Right ventricle myocardium inferior (tissue), 1 donor: ENCODE measurements at regions not wholly inside any gene's neighbourhood (a gene's known extent, or its start where the extent isn't known, plus 50 kb on each side); places are given as distances from the start of the nearest gene placed in this dataset.

Experiments used
- ATAC-seq: fragments of 200-7000 bp; cut with Tn5 transposase; one replicate; pipeline ENCODE4 v1.9.1; 2020; ENCODE audit warnings: mild to moderate bottlenecking, moderate library complexity
- DNase-seq: peaks from one replicate; pipeline ENCODE4 v3.0.0; 2021; ENCODE audit errors: missing footprints
- intact Hi-C: fragments of 100-400 bp; cut with DNase I; formaldehyde crosslinking; loops from one replicate; pipeline ENCODE4 v1.11.0; 2022
- donor health status: DM: no; HTN: yes; CAD: no; lungs with severe emphysema.

DNA sequence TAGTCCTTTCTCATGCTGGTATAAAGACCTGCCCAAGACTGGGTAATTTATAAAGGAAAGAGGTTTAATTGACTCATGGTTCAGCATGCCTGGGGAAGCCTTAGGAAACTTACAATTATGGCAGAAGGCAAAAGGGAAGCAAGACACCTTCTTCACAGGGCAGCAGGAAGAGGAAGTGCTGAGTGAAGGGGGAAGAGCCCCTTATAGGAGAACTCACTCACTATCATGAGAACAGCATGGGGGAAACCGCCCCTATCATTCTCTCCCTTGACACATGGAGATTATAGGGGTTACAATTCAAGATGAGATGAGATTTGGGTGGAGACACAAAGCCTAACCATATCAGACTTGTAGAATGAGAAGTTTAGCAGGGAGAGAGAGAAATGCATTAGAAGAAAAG lies 373.3 kb upstream of the DIAPH2 start:
- ATAC-seq = no peak

DNA sequence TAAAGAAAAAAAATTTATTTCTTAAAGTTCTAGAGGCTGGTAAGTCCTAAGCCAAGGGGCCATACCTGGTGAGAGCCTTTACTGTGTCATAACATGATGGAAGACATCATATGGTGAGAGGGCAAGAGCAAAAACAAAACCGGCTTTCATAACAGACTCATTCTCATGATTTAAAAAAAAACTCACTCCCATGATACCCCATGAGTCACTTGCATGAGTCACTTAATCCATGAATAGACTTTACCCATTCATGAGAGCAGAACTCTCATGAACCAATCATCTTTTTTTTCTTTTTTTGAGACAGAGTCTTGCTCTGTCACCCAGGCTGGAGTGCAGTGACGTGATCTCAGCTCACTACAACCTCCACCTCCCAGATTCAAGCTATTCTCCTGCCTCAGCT lies 369.7 kb upstream of the DIAPH2 start:
- ATAC-seq (no peak), DNase-seq (no peak)
- intact Hi-C loops = no loop called here

More for the DNA sequence above, 373.3 kb upstream of the DIAPH2 start:
- intact Hi-C loops = no loop called here
- no peak for DNase-seq

DNA sequence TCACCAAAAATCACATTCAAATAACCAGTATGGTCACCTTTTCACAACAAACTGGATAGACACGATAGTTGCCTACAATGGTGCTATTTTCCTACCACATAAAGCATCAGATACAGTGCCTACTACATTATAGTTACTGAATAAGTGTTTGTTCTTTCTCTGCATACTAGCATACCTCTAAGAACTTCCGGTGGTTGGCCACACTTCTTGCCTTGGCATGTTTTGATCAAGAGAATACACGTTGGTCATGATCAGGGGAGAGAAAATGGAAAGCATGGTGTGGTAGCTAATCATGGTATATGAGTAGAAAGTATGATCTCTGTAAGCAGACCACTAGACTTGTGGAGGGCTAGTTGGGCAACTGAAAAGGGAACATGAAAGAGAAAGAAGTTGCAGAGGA lies 322.8 kb upstream of the DIAPH2 start:
- DNase-seq = no peak
- ATAC-seq = no peak
- intact Hi-C loops = no loop called here

DNA sequence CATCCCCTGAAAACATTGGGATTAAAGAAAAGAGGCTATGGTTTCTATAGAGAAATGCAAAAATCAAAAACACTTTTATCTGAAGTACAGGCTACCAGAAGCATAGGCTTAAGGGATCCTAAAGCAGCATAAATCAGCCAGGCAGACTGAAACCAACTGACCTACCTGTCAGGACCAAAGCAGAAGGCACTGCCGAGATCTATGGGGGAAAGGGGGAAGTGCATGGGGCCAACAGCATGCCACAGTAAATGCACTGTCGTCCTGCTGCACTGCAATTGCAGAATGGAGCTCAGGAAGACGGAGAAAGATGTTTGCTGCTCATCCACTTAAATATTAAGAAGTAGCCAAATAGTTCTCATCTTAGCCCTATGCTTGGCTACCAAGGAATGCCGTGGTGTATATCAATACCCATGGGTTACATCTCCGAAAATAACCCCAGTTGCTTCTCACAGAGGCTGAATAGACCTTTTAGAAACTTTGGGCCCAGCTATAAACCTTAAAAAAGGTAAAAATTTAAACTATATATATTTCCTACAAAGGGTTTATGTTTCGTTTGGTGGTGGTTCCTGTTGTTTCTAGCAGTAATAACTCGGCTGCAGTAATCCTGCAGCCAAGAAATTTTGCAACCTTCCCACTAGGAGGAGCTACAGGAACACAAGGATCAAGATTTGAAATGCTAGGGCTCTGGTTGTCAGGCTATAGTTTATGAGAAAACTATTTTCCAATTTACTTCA lies 312.2 kb upstream of the DIAPH2 start:
- ATAC-seq (no peak), DNase-seq (no peak)
- intact Hi-C loops = no loop called here

DNA sequence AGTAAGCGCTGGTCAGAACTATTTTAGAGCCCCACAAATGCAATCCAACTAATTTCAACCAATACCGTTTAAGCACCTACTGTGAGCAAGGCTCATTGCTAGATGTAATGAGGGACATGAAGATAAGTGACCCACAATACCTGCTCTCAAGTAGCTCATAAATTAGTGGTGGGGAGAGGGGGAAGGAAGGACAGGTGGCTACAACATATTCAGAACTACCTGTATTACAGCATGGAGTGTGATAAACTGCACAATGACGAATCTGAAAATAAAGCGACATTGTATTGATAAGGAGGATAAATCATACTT lies 311.6 kb upstream of the DIAPH2 start:
- DNase-seq (no peak), ATAC-seq (no peak)
- intact Hi-C loops = no loop called here

DNA sequence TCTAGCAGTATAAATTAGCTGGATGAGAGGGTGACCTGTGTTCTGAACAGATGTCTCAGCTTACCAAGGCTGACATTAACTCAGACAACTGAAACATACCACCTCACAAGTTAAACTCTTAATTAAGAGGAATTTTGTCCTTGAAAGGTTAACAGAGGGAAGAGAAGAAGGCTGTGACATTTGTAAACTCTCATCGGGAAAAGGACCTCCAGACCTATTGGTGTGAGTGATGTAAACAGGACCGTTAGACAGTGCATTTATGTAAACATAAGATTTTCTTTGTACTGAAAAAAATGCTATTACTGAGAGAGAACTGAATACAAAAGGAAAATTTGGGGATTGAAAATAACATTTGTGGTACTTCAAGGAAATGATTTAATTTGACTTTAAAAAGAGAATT lies 308.4 kb upstream of the DIAPH2 start:
- intact Hi-C loops = no loop called here
- ATAC-seq = no peak
- no peak for DNase-seq

DNA sequence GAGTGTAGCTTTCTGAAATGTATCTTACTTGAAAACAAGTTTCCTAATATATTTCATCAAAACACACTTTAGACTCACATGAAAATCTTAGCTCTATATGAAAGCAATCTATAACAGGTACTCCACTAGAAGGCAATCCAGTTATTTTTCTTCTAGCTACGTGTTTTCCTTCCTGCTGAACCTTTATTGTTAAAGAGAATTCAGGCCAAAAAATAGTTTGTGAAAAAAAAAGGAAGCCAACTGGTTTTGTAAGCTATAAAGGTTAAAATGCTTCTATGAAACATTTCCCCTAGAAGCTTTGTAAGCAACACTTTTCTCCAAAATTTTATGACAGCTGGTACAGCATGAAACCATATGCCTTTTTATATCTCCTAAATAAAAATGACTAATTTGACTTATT lies 304.7 kb upstream of the DIAPH2 start:
- intact Hi-C loops = no loop called here
- DNase-seq = no peak
- no peak for ATAC-seq

DNA sequence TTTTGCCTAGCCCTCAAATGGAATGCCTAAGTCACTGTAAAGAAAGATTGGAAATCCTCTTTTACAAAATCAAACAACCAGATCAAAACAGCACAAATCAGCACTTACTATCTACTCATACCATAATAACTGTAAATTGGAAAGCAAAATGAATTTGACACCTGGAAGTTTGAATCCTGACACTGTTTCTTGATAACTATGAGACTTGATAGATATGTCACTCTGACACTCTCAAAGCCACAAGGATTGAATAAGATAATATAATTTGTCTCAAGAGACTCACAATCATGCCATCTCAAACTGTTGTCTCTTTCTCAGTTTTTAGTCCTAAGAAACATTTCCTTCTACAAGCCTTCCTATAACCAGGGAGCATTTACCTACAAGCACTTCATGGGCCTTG lies 302.6 kb upstream of the DIAPH2 start:
- no peak for ATAC-seq
- no peak for DNase-seq
- intact Hi-C loops = no loop called here

DNA sequence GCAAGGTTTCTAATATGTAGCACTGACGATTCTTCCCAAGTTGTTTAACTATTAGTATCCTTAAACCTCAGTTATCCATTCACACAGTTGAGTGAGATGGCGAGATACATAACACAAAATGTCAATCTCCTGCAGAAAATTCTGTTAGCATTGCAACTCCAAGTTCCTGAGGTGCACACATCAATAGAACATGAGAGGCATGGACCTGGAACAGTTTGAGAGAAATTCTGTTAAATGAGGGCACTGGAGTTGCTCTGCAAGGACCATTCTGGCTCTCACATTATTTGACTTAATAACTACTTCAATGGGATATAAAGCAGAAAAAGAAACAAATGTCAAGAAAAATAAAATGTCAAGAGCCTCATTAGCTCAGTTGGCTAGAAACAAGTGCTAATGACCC lies 301.2 kb upstream of the DIAPH2 start:
- ATAC-seq (no peak), DNase-seq (no peak)
- intact Hi-C loops = no loop called here

DNA sequence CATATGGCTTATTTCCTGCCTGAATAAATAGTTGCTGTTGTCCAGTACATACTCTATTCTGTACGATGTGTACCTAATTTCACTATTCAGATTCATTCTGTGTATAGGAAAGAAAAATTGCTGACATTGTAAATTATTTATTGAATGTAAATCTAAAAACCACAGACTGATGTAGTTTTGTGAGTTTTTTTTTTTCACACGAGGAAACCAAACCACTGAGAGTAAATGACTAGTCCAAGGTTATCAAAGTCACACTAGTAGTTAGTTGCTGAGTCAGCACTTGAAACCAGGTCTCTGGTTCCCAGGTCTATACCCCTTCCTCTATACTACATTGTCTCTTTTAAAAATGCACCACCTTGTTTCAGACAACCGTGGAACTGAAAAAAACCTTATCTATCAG lies 298.3 kb upstream of the DIAPH2 start:
- DNase-seq (no peak), ATAC-seq (no peak)
- intact Hi-C loops = no loop called here

DNA sequence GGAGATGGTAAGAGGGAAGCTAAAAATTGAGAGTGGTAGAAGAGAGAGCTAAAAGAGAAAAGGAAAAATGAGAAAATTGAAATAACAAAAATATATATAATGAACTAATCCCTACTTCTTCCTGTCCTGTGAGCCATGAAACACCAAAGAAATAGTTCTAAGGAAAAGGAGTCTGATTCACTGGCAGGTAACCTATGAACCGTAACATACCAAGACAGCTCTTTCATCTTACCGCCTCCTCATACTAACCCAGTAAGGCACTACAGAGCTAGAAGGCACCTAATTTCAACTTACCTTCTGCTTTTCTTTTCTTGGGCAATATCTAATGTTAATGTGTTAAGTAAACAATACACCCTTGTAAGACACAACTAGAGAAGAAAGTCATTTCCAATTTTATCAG lies 297.7 kb upstream of the DIAPH2 start:
- intact Hi-C loops = no loop called here
- ATAC-seq = no peak
- DNase-seq = no peak

DNA sequence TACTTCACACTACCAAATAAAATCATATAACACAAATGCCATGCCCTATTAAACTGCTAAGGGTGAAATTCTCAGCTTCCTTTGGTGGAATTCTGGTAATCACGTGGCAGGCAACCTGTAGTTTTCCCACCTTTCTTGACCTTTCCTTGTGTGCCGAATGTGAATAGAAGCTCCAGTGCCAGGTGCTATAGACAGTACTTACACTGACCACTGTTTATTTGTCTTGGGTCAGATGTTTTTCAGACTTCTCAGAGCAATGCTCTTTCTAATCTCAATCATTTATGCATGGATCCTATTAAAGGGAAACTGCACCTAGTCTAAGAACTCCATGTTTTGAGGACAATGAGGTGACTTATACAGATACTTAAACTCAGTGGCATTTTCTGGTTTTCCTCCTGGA lies 296.8 kb upstream of the DIAPH2 start:
- intact Hi-C loops = no loop called here
- ATAC-seq = no peak
- no peak for DNase-seq

DNA sequence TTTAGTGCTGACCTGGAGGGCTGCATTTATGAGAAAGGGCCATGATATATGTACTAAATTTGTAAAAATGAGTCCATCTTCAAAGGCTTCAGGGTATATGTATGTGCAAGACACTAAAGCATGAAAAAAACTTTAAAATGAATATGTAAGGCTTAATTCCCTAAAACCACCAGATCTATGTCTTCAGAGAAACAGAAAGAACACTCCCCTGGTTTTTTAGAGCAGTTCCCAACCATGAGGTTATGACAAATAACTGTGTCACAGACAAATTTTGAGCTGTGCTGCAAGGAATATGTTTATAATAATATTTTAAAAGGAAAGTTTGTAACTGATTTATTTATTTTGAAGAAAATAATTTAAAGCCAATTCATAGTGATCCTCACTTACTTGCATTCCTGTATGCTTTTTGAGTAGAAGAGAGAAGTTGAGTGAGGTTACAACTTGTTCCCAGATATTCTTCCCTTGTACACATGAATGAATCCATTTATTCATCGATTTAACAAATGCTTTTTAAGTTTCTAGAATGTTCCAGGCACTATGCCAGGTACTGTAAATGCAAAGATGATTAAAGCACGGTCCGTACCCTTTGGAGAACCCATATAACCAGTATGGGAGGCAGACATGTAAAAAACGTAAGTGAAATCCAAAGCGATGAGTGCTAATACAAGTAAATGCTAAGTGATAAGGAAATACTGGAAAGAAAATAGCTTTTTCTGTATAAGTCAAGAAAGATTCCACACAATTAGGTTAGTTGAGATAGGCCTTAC lies 295.2 kb upstream of the DIAPH2 start:
- intact Hi-C loops = no loop called here
- no peak for ATAC-seq
- DNase-seq = no peak

DNA sequence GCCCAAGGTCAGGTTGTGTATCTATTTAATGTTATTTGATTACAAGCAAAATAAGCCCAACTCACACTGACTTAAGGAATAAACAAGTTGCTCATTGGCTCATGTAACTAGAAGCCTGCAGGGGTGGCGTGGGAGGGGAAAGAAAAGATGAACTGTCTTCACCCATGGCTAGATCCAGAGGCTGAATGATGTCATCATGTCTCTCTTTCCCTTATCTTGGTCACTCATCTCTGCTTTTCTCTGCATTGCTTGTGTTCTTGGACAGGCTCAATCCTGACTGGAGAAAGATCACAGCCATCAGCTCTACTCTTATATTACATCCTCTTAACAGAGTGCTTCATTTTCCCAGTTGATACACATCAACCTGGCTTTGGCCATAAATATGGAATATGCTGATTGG lies 290.0 kb upstream of the DIAPH2 start:
- ATAC-seq (no peak), DNase-seq (no peak)
- intact Hi-C loops = no loop called here

DNA sequence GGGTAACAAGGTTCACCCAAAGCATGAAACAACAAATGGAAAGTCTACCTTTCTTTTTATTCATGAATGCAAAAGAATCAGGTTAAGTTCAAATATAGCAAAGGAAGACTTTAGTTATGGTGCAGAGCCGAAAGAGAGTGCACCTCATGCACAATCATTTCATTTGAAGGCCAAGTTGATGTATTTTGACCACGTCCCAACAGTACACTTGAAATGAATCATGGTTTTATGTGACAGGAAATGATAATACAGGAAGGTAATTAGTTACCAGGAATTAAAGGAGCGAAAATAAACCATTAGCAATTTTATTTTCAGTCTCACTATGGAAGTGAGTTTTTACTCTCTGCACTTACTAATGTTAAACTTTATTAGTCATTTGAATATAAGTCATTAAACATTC lies 281.2 kb upstream of the DIAPH2 start:
- no peak for ATAC-seq
- DNase-seq = no peak
- intact Hi-C loops = no loop called here

DNA sequence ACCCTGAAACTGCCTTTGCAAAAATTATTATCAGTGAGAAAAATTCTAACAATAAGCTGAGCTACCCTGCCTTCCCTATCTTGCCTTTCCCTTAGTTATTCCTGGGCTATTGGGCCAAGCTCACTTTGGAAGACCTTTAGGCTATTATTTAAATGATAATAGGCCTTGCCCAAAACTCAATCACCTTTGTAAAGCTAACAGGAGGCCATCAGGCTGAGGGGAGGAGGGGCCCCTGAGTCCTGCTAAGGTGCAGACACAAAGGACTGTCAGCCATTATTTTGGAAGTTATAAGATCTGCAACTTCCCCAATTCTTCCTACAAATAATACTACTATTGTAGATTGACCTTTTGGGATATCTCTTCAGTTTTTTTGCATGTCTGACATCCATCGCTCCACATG lies 278.8 kb upstream of the DIAPH2 start:
- DNase-seq = no peak
- no peak for ATAC-seq

DNA sequence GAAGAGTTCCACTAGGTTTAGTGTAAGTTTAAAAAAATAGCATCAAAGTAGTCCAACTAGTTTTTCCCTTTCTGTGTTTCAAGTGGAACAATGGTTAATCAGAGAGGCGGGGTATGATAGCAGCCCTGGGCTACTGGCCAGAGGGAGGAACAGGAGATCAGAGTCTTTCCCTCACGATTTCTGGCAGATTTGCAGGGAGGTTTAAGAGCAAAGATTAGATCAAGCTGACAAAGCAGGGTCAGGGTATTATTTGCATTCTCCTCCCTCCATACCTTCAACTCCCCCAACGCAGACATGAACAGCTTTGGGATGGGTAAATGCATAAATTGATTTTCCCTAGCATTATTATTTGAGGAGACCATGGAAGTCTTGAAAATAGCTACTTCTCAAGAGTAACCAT lies 277.6 kb upstream of the DIAPH2 start:
- DNase-seq (no peak), ATAC-seq (no peak)
- intact Hi-C loops = no loop called here

More for the DNA sequence above, 278.8 kb upstream of the DIAPH2 start:
- intact Hi-C loops = no loop called here

DNA sequence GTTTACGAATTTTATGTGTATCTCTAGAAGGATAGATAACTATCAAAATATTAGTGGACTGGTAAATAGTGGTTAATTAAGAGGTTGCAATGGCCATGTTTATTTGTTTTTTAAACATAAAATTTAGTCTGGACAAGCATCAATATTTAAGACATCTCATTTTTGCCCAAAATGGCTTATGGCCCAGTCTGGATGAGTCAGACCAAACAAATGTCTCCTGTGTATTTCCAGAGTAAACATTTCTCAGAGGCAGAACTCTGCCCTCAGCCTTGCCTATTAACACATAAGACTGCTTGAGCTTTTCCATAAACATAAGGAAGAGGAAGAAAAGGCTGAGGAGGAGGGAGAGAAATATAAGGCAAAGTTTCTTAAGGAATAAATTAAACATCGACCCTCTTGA lies 277.1 kb upstream of the DIAPH2 start:
- DNase-seq (no peak), ATAC-seq (no peak)
- intact Hi-C loops = no loop called here

DNA sequence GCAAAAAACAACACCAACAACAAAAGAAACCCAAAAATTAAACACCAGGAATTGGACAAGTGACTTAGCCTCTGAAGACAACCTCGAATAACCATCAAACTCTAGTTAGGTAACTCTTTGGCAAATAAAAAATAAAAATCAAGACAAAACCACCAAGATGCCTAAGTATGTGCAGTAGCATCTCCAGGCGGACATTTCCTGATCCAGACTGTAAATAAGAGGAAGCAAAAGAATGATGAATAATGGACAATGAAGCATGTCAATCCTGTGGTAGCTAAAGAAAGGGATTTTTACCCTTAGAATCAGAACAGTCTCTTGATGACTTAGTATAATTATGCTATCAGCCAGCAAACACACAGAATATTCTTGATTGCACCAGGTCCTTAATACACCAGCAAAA lies 276.7 kb upstream of the DIAPH2 start:
- ATAC-seq (no peak), DNase-seq (no peak)
- intact Hi-C loops = no loop called here

DNA sequence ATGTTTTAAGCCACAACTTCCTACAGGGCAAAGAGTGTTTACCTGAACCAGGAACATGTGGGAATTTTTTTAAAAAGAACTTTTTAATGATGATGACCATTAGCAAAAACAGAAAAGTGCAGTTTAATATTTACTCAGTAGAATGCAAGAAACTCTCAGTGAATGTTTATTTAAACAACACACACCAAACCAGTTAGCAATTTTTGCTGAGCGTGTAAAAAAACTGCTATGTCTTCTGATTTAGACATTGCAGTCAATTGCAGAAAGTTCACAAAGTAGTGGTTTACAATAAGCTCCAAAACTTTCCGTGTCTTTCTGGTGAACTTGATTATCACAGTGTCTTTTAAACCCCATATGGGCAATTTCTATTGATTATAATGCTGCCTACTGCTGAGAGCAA lies 273.7 kb upstream of the DIAPH2 start:
- intact Hi-C loops = no loop called here
- no peak for DNase-seq
- no peak for ATAC-seq

DNA sequence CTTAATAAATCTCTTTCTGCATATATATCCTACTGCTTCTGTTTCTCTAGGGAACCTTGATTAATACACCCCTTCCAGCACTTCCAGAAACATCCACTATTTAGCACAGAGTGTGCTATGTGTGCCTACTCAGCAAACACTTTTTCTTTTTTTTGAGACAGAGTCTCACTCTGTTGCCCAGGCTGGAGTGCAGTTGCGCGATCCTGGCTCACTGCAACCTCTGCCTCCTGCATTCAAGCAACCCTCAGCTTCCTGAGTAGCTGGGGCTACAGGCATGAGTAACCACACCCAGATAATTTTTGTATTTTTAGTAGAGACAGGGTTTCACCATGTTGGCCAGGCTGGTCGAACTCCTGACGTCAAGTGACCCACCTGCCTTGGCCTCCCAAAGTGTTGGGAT lies 266.9 kb upstream of the DIAPH2 start:
- no peak for DNase-seq
- intact Hi-C loops = no loop called here
- ATAC-seq = no peak
